ENCODE measurements at regions not wholly inside any gene's neighbourhood (a gene's known extent, or its start where the extent isn't known, plus 50 kb on each side); places are given as distances from the start of the nearest gene placed in this dataset.
A peak's percentile ranks its signal among the peaks of the same experiment; 100 is the strongest.

DNA sequence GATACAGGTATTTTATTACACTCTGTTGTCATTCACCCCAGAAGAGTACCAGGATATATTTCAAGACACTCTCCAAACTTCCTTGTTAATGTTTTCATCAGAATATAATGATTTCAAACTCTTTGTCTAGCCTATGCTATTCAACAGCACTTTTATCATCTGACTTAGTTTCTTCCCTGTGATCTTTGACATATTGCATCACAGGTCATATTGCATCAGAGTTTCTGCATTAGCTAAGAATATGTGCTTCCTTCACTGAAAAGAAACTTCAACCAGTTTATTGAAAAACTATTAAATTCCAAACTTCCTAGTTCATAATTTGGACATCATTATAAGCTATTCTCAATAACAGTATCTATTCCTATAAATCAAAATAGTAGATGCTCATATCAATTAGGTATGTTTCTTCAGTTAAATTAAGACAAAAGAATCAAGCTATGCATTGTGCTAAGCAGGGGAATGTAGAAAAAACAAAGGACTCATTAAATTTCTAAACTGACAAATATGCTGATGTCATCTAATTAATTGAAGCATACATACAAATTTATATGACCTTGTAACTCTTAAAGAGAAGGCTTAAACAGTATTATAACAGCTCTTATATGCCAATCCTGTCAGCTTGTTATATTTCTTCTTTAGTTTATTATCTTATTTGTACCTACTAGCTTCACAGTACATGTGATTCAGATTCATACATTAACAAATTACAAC lies 361.8 kb upstream of the LUZP2 start:
- H3K27me3 ChIP-seq (ENCODE audit: control insufficient read depth, insufficient read depth, low read length) = no peaks in the 10 kb centered on the region
- peak in 1 of 2 donors; percentile 27 for DNase-seq (ENCODE audit: low read depth in 2 of 2)
- H3K4me3 ChIP-seq (replicated peaks in 1 of 4; ENCODE audit: control extremely low read depth in 1 of 4, insufficient read depth in 1 of 4, low read depth in 3 of 4, low read length in 4 of 4) = no peak overlapping the region
- H3K36me3 ChIP-seq (ENCODE audit: control insufficient read depth, insufficient read depth, low read length) = no peaks in the 10 kb centered on the region
- no peaks in the 10 kb centered on the region for H3K9me3 ChIP-seq (ENCODE audit: control insufficient read depth, insufficient read depth, low read depth, low read length)
- H3K4me2 ChIP-seq (ENCODE audit: extremely low read depth, insufficient read depth, low read length) = no peak overlapping the region
- H3K27ac ChIP-seq (ENCODE audit: insufficient read depth, low read length) = no peak overlapping the region
- no peaks in the 10 kb centered on the region for H4K20me1 ChIP-seq (ENCODE audit: control insufficient read depth, extremely low read depth, insufficient read depth, low read length)
- TF ChIP-seq, protein P1, sequence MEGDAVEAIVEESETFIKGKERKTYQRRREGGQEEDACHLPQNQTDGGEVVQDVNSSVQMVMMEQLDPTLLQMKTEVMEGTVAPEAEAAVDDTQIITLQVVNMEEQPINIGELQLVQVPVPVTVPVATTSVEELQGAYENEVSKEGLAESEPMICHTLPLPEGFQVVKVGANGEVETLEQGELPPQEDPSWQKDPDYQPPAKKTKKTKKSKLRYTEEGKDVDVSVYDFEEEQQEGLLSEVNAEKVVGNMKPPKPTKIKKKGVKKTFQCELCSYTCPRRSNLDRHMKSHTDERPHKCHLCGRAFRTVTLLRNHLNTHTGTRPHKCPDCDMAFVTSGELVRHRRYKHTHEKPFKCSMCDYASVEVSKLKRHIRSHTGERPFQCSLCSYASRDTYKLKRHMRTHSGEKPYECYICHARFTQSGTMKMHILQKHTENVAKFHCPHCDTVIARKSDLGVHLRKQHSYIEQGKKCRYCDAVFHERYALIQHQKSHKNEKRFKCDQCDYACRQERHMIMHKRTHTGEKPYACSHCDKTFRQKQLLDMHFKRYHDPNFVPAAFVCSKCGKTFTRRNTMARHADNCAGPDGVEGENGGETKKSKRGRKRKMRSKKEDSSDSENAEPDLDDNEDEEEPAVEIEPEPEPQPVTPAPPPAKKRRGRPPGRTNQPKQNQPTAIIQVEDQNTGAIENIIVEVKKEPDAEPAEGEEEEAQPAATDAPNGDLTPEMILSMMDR (conservative IDR thresholded peaks at IDR 0.05 in 1 of 2, IDR thresholded peaks at IDR 0.05 in 1 of 2; ENCODE audit: low read depth in 1 of 2, low read length in 2 of 2) = no peak
- no peak for TF ChIP-seq EZH2 (IDR thresholded peaks at IDR 0.05; ENCODE audit: low read length, missing control alignments)
- no peak overlapping the region for H3K9ac ChIP-seq (ENCODE audit: insufficient read depth, low read length)
- no peak overlapping the region for H2AFZ ChIP-seq (ENCODE audit: low read length)
- H3K4me1 ChIP-seq (ENCODE audit: control insufficient read depth, extremely low read depth, insufficient read depth, low read length) = no peaks in the 10 kb centered on the region
- H3K79me2 ChIP-seq (ENCODE audit: control insufficient read depth, insufficient read depth, low read length) = no peaks in the 10 kb centered on the region

DNA sequence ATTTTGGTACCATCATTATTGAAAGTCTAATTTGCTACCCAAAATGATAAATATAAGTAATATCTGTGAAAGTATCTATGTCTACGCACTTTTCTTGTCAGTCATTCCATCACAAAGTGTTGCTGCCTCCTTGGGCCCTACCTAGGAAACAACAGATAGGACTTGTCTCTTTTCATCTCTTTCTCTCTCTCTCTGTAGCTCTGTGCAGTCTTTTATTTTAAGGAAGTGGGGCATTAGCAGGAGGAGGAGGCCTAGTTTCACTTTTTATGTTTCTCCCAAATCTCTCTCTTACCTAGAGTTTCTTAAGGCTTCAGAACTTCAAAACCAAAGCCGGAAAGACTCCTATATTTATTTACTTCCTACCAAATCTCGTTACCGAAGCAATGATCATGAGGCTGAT lies 354.8 kb upstream of the LUZP2 start:
- Histone ChIP-seq H3K36me3 (ENCODE audit: control insufficient read depth, insufficient read depth, low read length) (no peaks in the 10 kb centered on the region), H3K9ac (ENCODE audit: insufficient read depth, low read length) (no peak overlapping the region), H4K20me1 (ENCODE audit: control insufficient read depth, extremely low read depth, insufficient read depth, low read length) (no peaks in the 10 kb centered on the region), H3K4me1 (ENCODE audit: control insufficient read depth, extremely low read depth, insufficient read depth, low read length) (no peaks in the 10 kb centered on the region), H3K79me2 (ENCODE audit: control insufficient read depth, insufficient read depth, low read length) (no peaks in the 10 kb centered on the region), H3K27me3 (ENCODE audit: control insufficient read depth, insufficient read depth, low read length) (no peaks in the 10 kb centered on the region), H3K4me3 (replicated peaks in 1 of 4; ENCODE audit: control extremely low read depth in 1 of 4, insufficient read depth in 1 of 4, low read depth in 3 of 4, low read length in 4 of 4) (no peak overlapping the region), H2AFZ (ENCODE audit: low read length) (peak overlapping the region; percentile 26), H3K27ac (ENCODE audit: insufficient read depth, low read length) (no peak overlapping the region), H3K4me2 (ENCODE audit: extremely low read depth, insufficient read depth, low read length) (no peak overlapping the region), H3K9me3 (ENCODE audit: control insufficient read depth, insufficient read depth, low read depth, low read length) (no peaks in the 10 kb centered on the region)
- TF ChIP-seq, protein P1 (conservative IDR thresholded peaks at IDR 0.05 in 1 of 2, IDR thresholded peaks at IDR 0.05 in 1 of 2; ENCODE audit: low read depth in 1 of 2, low read length in 2 of 2) = no peak
- TF ChIP-seq EZH2 (IDR thresholded peaks at IDR 0.05; ENCODE audit: low read length, missing control alignments) = no peak
- DNase-seq (ENCODE audit: low read depth in 2 of 2) = no peak

DNA sequence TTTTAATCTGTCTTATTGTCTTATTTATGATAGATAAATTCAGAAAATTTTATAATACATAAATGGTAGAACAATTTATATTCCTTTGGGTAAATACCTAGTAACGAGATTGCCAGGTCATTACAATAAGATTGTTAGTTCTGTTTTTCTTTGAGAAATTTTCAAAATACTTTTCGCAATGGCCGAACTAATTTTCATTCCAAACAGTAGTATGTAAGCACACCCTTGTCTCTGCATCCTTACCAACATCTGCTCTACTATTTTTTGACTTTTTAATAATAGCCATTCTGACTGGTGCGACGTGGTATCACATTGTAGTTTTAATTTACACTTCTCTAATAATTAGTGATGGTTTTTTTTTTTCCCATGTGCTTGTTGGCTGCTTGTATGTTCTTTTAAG lies 351.4 kb upstream of the LUZP2 start:
- peak in 1 of 2 donors; percentile 2 for DNase-seq (ENCODE audit: low read depth in 2 of 2)
- Histone ChIP-seq H3K9me3 (ENCODE audit: control insufficient read depth, insufficient read depth, low read depth, low read length) (no peaks in the 10 kb centered on the region), H3K4me2 (ENCODE audit: extremely low read depth, insufficient read depth, low read length) (no peak overlapping the region), H2AFZ (ENCODE audit: low read length) (no peak overlapping the region), H3K79me2 (ENCODE audit: control insufficient read depth, insufficient read depth, low read length) (no peaks in the 10 kb centered on the region), H3K4me3 (replicated peaks in 1 of 4; ENCODE audit: control extremely low read depth in 1 of 4, insufficient read depth in 1 of 4, low read depth in 3 of 4, low read length in 4 of 4) (no peak overlapping the region), H3K4me1 (ENCODE audit: control insufficient read depth, extremely low read depth, insufficient read depth, low read length) (no peaks in the 10 kb centered on the region), H4K20me1 (ENCODE audit: control insufficient read depth, extremely low read depth, insufficient read depth, low read length) (no peaks in the 10 kb centered on the region), H3K27me3 (ENCODE audit: control insufficient read depth, insufficient read depth, low read length) (no peaks in the 10 kb centered on the region), H3K27ac (ENCODE audit: insufficient read depth, low read length) (no peak overlapping the region), H3K9ac (ENCODE audit: insufficient read depth, low read length) (no peak overlapping the region), H3K36me3 (ENCODE audit: control insufficient read depth, insufficient read depth, low read length) (no peaks in the 10 kb centered on the region)
- TF ChIP-seq, protein P1 (conservative IDR thresholded peaks at IDR 0.05 in 1 of 2, IDR thresholded peaks at IDR 0.05 in 1 of 2; ENCODE audit: low read depth in 1 of 2, low read length in 2 of 2) = no peak
- TF ChIP-seq EZH2 (IDR thresholded peaks at IDR 0.05; ENCODE audit: low read length, missing control alignments) = no peak
